ENCODE measurements at regions not wholly inside any gene's neighbourhood (a gene's known extent, or its start where the extent isn't known, plus 50 kb on each side); places are given as distances from the start of the nearest gene placed in this dataset.

DNA sequence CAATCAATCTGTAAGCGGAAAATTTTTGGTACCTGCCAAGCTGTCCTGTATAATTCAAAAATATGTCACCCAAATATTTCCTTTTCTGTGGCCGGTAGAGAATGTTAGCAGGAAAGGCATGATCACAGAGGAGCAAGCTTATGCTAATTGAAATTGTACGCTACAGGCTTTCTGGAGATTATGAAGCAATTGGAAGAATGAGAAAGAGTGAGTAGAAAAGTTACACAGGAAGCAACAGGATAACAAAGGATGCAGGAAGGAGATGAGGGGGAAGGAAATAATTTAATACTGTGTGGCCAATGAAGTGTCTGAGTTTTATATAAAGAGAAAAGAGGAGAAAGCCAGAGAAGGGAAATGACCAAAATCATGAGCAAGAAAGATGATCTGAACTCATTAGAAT, 627.2 kb upstream of the STXBP6 start:
- Histone ChIP-seq H3K9me3 (peaks cover 0 to 7% (median 0%) of the 10 kb centered on the region in 4 donors), H3K36me3 (no peaks in the 10 kb centered on the region), H3K4me1 (no peaks in the 10 kb centered on the region), H3K27me3 (no peaks in the 10 kb centered on the region), H3K27ac (no peak overlapping the region), H3K4me3 (no peak overlapping the region)
- TF ChIP-seq, protein P1, sequence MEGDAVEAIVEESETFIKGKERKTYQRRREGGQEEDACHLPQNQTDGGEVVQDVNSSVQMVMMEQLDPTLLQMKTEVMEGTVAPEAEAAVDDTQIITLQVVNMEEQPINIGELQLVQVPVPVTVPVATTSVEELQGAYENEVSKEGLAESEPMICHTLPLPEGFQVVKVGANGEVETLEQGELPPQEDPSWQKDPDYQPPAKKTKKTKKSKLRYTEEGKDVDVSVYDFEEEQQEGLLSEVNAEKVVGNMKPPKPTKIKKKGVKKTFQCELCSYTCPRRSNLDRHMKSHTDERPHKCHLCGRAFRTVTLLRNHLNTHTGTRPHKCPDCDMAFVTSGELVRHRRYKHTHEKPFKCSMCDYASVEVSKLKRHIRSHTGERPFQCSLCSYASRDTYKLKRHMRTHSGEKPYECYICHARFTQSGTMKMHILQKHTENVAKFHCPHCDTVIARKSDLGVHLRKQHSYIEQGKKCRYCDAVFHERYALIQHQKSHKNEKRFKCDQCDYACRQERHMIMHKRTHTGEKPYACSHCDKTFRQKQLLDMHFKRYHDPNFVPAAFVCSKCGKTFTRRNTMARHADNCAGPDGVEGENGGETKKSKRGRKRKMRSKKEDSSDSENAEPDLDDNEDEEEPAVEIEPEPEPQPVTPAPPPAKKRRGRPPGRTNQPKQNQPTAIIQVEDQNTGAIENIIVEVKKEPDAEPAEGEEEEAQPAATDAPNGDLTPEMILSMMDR (IDR thresholded peaks at IDR 0.05), result no peak
- no peak for TF ChIP-seq EP300 (IDR thresholded peaks at IDR 0.05)
- no peak for TF ChIP-seq POLR2A (IDR thresholded peaks at IDR 0.05)
- WGBS, 2 donors, result 81 to 92% methylated on average over 3 of the region's 3 CpGs
- DNase-seq (ENCODE audit: low spot score in 2 of 2), result no peak

DNA sequence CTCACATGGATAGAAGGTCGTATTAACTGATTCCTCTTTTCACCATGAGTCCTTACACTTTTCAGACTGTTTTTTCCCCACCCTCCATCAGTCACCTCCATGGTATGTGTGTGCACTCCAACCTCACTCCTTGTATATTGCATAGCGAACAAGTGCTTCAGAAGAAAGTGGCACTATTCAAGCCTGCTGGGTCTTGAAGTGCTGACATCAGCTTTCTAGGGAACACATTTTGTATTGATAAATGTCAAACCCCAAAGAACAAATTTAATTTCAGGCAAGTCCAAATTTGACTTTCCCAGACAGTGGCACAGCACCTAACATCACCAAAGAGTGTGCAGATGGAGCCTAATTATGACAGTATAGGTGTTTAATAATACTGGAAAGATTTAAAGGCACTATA, 617.4 kb upstream of the STXBP6 start:
- WGBS, 2 donors, result 27 to 62% methylated on average over 2 of the region's 2 CpGs
- DNase-seq (ENCODE audit: low spot score in 2 of 2), result no peak
- Histone ChIP-seq H3K9me3 (no peaks in the 10 kb centered on the region), H3K36me3 (no peaks in the 10 kb centered on the region), H3K27me3 (no peaks in the 10 kb centered on the region), H3K4me1 (no peaks in the 10 kb centered on the region), H3K27ac (no peak overlapping the region), H3K4me3 (no peak overlapping the region)
- TF ChIP-seq, protein P1 (IDR thresholded peaks at IDR 0.05), result no peak
- TF ChIP-seq EP300 (IDR thresholded peaks at IDR 0.05) (no peak), POLR2A (IDR thresholded peaks at IDR 0.05) (no peak)

DNA sequence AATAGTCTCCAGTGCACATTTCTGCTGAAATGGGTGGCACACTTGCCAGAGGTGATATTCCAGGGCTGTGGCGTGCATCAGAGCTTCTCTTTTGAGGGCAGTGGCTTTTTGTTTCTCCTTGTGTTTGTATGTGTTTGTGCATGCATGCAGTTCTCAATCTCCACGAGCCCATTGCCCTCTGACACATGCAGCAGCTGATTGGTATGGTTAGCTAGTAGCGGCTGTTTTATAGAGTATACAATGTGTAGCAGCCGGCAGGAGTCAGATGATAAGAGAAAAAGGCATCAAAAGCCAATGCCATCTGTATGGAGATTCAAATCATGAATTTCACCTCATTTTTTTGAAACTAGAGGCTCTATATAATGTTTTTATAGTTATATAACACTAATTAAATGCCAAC, 616.9 kb upstream of the STXBP6 start:
- Histone ChIP-seq H3K27ac (no peak overlapping the region), H3K4me1 (no peaks in the 10 kb centered on the region), H3K36me3 (no peaks in the 10 kb centered on the region), H3K9me3 (no peaks in the 10 kb centered on the region), H3K4me3 (no peak overlapping the region), H3K27me3 (no peaks in the 10 kb centered on the region)
- TF ChIP-seq, protein P1 (IDR thresholded peaks at IDR 0.05), result no peak
- no peak for DNase-seq (ENCODE audit: low spot score in 2 of 2)
- WGBS, 2 donors, result 64 to 67% methylated on average over 4 of the region's 4 CpGs

DNA sequence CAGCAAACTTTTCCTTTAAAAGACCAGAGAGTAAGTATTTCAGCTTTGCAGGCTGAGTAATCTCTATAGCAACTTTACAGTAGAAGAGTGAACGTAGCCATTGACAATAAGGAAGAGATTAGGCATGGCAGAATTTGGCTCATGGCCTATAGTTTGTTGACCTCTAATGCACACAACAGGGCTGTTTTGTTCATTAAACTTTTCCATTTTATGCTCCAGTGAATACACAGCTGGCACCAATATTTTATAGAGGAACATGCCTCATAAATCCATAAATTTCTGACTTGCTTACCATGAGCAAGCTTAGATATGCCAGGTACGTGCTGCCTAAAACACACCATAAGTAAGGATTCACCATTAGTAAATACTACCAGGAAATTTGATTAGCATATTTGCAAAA, 609.0 kb upstream of the STXBP6 start:
- Histone ChIP-seq H3K27ac (no peak overlapping the region), H3K4me3 (no peak overlapping the region), H3K9me3 (no peaks in the 10 kb centered on the region), H3K36me3 (no peaks in the 10 kb centered on the region), H3K27me3 (no peaks in the 10 kb centered on the region), H3K4me1 (no peaks in the 10 kb centered on the region)
- TF ChIP-seq, protein P1 (IDR thresholded peaks at IDR 0.05), result no peak
- TF ChIP-seq EP300 (IDR thresholded peaks at IDR 0.05), result no peak
- no peak for DNase-seq (ENCODE audit: low spot score in 2 of 2)
- WGBS, 2 donors, result 61 to 75% methylated on average over 2 of the region's 2 CpGs

DNA sequence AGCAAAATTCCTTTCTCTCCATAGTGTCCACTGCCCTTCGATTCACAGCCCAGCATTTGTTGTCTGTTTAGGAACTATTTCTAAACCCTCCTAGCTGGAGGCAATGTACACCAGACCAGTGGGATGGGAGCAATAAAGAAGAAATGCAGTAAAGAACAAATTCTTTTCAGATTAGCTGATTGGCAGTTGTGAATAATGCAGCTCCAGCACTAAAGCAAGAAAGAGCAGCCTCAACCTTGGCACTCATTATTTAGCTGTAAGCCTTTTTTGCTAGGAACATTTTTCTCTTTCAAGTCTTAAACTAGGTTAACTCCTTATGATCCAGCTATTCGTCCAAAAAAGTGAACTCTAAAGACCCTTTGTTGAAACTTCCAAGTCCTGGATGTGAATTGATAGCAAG, 580.5 kb upstream of the STXBP6 start:
- H3K27ac ChIP-seq, result no peak overlapping the region
- H3K36me3 ChIP-seq, result no peaks in the 10 kb centered on the region
- WGBS, 2 donors, result 19 to 22% methylated on average over 2 of the region's 2 CpGs
- DNase-seq (ENCODE audit: low spot score in 2 of 2), result no peak
- H3K4me3 ChIP-seq, result no peak overlapping the region
- no peaks in the 10 kb centered on the region for H3K27me3 ChIP-seq
- TF ChIP-seq POLR2A (IDR thresholded peaks at IDR 0.05) (no peak), EP300 (IDR thresholded peaks at IDR 0.05) (no peak)
- TF ChIP-seq, protein P1 (IDR thresholded peaks at IDR 0.05), result no peak
- H3K9me3 ChIP-seq, result no peaks in the 10 kb centered on the region
- H3K4me1 ChIP-seq, result no peaks in the 10 kb centered on the region

Data from tibial nerve (tissue), 4 donors.